Fibroblast of skin of back (primary cell): ENCODE measurements at regions not wholly inside any gene's neighbourhood (a gene's known extent, or its start where the extent isn't known, plus 50 kb on each side); places are given as distances from the start of the nearest gene placed in this dataset.
A peak's percentile ranks its signal among the peaks of the same experiment; 100 is the strongest.
"Not testable (repeated sequence)": the region's sequence is repeated elsewhere in the genome, so short reads cannot be mapped to it uniquely, and the experiment has no call there.

ENCODE experiments used
- DNase-seq: peaks from one replicate; pipeline ENCODE4 v3.0.0-alpha.2; 2013

DNA sequence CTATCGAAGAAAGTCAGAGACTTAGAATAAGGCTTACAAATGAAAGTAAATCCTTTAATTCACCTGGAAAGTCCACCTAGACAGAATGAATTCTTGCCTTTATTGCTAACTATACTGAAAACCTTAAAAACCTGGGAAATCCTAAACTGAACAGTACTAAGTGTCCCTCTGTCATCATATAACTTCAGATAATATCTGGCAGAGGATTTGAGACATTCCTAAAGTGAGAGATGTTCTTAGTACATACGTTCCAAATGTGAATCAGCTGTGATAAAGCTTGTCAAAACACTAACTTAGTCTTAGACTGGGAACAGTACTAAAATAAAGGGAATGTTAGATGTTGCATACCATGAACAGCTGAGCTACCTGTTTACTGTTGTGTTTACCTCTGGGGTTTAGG lies 121.7 kb downstream of the TNFSF18 start:
- DNase-seq: peak; percentile 87

DNA sequence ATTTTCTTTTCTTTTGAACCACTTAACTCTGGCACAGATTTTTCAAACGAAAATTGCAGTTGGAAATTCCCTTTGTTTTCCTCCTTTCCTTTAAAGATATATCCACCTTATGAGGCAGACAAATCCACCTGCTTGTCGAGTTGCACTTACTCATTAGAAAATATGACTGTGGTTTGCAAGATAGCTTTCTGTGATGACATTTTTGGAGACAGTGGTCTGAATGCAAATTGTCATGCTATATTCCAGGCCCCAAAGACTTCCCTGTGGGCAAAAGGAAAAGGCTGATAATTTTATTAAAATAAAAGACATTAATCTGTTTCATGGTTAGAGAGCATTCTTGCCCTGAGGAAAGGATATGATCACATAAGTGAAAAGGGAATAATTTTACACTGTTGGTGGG lies 120.6 kb downstream of the TNFSF18 start:
- no peak for DNase-seq

DNA sequence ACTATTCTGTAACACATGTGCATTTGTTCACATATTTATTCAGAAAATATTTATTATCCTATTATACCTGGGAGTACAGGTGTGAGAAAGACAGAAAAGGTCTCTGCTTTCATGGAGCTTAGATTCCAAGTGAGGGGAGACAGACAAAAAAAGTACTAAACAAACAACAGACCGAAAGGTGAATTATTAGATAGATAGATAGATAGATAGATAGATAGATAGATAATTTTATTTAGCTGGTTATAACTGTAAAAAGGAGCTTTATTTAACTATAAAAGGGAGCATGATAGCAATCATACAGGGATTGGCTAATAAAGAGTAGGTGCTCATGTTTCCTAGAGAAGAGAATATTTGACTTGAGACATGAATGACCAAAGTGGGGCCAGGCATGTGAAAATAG lies 119.4 kb downstream of the TNFSF18 start:
- DNase-seq: no peak

DNA sequence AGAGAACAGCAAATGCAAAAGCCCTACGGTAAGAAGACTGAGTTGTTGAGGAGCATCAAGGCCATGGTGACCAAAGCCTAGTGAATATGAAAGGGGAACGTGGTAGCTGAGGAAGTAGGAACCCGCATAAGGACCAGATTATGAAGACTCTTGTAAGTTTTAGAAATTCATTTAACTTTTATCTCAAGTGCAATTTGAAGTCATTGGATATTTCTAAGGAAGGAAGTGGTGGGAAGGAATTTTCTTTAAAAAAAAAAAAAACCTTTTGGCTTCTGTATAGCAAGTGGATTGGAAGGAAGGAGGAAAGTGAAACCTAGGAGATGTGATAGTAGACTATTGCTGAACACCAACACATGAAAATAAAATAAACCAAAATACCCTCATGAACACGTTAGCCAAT lies 119.0 kb downstream of the TNFSF18 start:
- DNase-seq: no peak

DNA sequence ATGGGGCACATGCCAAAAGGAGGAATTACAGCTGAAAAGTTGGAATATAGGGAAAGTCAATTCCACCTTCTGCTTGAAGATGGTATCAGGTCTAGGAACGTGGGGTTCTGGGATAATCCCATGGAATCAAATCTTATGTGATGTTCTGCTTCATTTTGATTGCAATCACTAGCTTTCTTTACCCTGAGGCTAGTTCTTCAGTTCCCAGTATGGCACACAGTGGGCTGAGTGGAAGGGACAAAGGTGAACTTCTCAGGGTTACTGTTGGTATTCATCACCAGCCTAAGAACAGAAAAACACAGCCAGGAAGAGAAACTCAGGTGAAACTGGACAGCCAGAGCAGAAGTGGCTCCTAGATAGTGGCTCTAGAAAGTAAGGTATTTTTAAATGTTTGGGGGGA lies 117.8 kb downstream of the TNFSF18 start:
- DNase-seq: no peak

DNA sequence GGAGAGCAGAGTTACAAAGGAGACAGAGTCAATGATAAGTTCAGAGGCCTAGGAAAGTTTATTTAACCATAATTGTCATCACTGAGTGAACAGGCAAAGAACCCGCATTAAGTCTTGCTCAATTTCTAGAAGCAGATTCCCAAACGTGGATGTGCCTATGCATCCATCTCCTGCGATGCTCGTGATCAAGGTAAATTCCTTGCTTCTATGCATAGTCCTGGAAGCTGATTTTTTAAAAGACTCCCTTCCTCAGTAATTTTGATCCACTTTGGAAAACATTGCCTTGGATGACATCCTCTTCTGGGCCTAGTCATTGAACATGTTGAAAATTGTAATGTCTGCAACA lies 116.4 kb downstream of the TNFSF18 start:
- no peak for DNase-seq

DNA sequence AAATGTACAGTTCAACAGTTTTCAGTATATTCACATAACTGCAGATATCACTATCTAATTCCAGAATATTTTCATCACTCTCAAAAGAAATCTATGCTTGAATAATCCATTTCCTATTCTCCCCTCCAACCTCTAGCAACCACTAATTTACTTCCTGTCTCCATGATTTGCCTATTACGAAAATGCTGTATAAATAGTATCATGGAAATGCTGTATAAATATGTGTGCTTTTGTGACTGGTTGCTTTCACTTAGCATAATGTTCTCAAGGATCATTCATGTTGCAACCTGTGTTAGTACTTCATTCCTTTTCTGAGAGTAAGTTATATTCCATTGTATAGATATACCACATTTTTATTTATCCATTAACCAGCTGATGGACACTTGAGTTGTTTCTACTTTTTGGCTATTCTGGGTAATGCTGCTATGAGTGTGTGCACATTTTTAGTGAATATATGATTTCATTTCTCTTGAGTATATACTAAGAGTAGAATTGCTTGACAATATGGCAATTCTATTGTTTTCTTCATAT lies 115.6 kb downstream of the TNFSF18 start:
- DNase-seq: no peak

DNA sequence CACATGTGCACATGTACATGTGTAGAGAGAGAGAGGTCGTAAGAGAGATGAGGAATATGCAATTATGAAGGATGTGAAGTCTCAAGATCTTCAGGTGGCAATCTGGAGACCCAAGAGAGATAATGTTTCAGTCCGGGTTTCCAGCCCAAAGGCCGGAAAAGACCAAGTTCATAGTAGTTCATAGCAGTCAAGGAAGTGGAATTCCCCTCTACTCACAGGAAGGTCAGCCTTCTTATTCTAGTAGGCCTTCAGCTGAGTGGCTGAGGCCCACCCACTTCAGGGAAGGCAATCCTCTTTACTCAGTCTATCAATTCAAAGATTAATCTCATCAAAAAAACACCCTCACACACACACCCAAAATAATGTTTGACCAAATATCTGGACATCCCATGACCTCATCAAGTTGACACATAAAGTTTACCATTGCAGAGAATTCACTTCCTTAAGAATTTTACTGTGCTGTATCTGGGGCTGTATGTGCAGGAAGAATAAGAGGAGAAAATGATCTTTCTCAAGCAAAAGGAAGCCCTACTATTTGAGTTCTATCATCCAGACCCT lies 114.6 kb downstream of the TNFSF18 start:
- no peak for DNase-seq

DNA sequence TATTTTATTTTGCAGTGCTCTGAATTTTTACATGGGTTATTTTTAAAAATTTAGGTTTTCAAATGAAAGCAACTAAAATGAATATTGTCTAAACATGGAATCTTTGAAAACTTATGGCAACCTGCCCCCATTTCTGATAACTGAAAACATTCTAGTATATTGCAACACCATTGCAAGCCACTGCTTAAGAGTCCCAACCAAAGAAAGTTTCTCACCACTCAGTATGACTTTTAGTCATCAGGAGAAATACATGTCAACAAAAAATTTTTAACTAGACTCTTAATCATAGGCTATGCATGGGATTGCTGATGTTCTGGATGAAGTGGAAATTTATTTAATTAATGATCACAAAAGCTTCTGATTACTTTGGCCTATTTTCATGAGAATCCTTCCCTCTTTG lies 112.1 kb downstream of the TNFSF18 start:
- DNase-seq: peak; percentile 61

DNA sequence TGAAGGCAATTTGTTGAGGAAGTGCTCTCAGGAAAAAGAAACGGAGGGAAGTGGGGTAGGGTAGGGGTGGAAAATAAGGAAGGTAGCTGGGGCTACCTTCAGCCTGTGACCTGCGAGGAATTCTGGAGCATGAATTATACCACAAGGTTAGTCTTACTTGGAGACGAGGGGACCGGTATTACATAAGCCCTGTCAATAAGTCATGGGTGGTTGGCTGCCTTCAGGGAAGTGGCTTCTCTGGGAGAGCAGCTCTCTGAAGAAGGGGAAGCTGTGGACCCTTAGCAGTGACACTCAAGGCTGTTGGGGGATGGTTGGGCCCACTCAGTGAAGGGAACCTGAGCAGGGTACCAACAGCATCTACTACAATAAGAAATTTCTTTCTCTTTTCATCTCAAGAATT lies 111.3 kb downstream of the TNFSF18 start:
- no peak for DNase-seq

DNA sequence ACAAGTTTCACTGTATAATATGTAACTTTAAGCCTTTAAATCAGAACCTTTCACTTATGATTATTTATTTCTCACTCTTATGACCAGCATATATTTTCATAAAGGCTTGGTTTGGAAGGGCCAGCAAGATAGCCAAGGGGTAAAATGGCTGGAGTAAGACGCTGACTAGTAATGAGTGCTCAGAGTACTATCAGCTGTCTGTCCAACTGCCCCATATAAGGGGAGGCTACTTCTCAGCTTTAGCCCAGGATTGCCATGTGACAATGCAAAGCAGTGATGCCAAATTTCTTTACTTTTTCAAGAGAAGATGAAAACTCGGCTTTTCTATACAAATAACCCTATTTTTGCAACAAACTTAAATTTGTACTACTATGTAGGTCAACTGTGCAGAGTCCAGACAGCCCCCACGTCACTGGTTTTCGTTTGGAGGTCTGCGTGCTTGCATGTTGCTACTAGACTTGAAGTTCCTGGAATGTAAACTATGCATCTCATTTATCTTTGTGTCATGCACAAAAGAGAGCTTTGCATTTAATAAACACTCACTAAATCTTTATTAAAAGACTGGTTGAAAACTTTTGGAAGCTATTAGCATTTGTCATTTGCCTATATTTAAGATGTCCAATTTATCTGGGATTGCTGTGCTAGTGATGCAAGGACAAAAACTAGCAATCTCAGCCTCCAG lies 110.4 kb downstream of the TNFSF18 start:
- DNase-seq: peak; percentile 90

DNA sequence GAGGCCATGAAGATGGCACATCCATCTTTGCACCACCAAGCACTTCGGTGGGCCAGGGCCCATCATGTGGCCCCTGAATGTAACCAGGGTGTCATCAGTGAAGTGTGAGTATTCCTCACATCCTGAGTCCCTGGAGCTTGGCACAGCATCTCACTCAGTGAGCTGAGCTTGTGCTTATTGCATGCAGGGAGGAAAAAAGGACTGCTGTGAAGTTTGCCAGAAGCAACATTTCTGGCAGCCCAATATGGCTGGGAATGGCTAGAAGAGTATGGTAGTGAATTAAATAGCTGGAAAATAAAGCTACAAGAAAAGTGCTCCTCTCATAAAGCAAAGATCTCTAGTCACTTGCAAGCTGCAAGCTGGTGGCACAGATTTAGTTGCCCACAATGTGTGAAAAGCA lies 109.3 kb downstream of the TNFSF18 start:
- DNase-seq: no peak

DNA sequence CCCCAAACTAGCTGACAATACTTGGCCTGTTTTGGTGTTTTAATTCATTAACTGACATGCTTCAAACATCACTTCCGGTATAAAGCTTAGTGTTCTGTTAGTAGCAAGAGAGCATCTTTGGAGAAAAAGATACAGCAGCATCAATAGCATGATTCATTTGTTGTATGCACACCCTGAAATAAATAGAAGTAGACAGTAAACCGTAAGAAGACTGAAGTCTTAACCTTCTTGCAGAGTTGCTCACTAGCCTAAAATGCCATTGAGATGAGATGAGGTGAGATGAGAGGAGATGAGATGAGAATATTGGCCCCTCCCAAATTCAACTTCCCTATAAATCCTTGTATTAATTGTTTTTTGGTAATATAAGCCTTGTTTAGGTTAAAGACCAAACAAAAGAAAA lies 108.8 kb downstream of the TNFSF18 start:
- no peak for DNase-seq

DNA sequence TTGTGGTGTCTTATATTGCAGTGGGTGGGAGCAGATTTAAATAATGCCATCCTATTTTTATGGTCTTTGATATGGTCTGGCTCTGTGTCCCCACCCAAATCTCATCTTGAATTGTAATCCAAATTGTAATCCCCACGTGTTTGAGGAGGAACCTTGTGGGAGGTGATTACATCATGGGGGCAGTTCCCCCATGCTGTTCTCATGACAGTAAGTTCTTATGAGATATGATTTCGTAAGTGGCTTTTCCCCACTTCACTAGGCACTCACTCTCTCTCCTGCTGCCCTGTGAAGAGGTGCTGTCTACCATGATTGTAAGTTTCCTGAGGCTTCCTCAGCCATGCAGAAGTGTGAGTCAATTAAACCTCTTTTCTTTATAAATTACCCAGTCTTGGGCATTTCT lies 107.6 kb downstream of the TNFSF18 start:
- not testable (repeated sequence) for DNase-seq

DNA sequence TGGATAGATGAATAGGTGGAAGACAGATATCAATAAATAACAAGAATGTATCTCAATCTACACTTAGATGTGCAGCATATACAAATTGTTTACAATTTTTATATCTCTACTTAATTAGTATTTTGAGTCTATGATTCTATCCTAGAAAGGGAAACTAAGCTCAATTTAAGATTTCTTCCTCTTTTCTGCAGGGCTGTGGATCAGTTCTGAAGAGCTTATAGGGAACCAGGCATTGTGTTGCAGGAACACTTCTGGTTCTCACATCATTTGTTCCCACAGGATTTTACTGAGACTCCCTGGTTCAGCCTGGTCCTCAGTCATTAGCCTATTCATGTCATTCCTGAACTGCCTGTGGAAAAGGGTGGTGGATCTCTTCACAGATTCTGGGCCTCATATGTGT lies 105.8 kb downstream of the TNFSF18 start:
- no peak for DNase-seq

DNA sequence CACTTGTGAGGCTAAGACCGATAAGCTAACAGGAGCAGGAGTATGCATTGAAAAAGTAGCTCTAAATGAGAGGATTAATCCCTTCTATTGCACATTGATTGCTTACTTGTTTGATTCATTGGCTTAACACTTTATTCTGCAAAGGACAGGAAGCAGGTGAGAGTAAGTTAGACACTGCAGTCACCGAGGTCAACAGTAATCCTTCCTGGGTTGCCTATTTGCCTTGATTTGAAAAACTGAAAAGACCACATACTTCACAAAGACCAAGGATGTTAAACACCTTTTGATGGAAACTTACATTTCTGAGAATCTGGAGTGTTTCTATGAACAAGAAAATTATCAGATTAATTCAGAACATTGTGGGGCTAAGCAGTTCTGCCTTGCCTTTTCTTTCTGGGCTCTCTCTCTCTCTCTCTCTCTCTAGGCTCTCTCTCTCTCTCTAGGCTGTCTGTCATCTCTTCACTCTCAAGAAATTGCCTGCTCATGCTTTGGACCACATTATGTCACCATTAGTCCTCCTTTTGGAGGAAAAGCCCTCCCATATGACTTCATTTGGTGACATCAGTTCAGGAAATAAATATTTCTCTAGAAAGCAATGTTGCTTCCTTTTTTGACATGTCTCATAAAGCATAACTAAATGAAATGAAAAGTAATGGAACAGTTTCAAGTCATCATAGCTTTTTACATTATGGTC lies 103.8 kb downstream of the TNFSF18 start:
- peak; percentile 84 for DNase-seq

DNA sequence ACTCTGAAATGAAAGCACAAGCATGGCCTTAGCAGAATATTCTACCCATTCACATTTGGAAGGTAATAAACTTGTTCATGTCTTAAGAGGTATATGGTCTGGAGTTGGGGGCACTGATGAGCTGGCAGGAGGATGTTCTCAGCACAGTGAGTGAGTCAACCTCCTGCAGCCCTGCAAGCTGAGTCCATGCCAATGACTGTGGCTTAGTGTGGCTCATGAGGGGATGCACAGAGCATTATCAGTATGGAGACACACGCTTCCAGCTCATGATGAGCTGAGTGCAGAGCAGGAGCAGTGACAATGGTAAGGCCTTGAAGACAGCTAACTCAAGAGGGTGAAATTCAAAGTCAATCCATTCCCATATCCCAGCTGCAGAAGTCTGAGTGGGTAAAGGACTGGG lies 102.3 kb downstream of the TNFSF18 start:
- peak; percentile 94 for DNase-seq

DNA sequence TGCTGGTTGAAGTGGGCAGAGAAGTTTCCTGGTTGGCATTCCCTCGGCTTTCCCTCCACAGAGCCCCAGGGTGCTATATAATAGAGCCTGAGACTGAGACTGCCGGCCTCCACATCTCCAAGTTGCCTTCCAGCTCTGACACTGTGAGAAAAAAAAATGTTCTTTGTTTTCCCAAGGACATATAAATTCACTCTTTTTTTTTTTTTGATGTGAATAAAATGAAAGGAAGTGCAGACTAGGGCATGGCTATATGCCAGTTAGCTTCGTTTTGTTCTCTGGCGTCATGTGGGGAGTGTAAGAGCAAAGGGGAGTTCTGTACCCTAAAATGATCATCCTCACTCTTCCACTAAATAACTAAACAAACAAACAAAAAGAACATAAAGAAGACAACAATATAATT lies 101.6 kb downstream of the TNFSF18 start:
- DNase-seq: no peak

DNA sequence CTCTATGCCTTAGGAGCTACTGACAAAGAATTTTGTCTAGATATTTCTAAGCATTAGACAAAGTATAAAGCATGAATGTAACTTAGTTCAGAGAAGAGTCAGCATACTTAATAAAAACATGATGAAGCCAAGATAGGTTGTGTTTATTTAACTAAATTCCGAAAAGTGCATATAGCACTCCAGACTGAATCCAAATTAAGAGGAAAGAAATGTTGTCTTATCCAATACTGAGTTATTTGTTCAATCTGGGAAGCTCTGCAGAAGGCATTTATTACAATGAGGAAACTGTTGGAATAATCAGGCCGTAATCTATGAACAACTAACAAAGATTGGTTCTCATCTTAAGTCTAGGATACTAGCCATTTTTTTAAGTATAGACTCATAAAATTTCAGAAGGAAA lies 100.2 kb downstream of the TNFSF18 start:
- no peak for DNase-seq

DNA sequence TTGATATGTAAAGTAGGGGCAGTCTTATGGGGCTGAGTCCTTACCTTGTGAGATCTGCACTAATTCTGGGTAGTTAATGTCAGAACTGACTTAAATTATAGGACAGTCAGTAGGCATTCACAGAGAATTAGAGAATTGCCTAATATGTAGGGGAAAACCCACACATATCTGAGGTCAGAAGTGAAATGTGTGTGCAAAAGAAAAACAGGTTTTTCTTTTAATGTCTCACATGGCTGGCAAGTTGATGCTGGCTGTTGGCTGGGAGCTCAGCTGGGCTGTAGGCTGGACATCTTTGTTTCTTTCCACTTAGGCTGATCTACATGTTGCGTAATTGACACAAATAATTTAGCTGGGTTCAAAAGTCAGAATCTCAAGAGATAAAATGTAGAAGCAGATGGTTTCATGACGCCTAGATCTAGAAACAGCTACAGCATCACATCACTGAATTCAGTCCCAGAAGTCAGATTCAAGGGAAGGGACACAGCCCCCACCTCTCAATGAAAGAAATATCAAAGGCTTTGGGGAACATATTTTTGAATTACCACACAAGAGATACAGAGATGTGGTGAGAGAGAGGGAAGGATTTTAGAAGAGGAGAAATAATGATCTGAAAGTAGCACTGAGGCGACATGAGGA lies 98.9 kb downstream of the TNFSF18 start:
- no peak for DNase-seq

DNA sequence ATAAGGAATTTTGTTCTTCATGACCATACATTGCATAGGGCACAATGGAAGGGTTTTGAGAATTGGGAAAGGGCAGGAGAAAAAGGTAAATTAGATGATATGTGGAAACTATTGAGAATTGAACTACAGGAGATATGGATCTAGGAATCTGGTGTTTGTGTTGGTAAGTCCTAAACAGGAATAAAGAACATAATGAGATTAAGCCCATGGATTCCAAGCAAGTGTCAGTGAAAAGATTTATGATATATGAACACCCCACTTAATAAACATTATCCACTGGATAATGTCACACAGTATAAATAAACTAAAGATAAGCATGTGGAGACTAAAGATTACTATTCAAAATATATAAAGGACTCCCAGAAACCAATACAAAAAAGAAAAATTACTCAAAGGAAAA lies 98.2 kb downstream of the TNFSF18 start:
- DNase-seq: no peak

DNA sequence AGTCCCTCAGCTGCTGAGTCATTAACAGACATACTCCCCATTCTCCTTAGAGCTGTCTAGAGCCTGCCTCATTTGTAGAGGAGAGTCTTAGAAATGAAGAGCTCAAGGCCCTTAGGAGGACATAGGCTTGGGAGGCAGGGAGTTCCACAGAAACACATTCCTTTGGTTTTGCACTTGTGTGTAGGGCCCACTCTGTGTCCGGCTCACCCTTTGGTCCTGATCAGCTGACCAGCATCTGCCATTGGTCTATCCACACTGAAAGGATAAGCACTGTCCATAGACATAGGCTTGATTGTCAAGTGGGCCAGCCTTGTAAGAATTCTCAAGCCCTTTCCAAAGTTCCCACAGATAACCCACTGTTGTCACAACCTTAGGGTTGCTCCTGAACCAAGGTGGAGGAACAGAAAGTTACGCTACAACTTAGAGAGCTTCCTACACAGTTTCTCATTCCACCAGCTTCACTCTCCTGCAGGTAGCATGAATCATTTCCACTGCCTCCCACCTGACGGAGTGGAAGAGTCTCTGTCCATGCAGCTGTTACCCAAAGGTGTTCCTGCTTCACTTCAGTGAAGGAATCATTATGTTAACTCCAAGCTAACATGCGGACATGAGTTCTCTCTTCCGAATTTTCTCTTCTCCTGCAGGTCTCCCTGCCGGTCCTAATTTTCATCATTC lies 96.1 kb downstream of the TNFSF18 start:
- DNase-seq: no peak

DNA sequence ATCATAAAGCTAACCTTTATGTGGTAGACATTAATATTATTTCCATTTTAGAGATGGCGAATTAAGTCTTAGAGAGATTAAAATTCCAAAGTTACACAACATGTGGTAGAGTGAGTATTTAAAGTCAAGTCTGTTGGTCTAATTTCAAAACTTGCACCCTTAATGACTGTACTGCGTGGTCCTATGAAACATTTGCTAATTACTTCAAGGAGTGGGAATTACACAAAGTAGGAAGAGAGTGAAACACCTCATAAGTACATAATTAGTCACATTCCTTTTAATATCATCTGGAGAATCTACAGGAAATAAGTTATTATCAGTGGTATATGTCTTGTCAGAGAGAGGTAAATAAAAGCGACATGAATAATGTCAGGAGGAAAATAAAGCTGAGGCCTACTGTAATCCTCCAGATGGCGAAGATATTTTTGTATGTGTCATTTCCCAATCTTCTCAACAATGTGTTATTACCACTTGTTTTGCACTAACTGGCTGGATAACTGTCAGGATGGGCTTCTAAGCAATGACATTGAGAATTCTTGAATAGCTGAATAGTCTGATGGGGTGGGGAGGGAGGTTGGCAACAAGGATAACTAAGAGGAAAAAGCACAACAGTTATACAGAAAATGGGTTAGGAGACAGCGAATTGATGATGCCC lies 95.5 kb downstream of the TNFSF18 start:
- DNase-seq: peak; percentile 92
